ENCODE measurements at regions not wholly inside any gene's neighbourhood (a gene's known extent, or its start where the extent isn't known, plus 50 kb on each side); places are given as distances from the start of the nearest gene placed in this dataset.

- Histone ChIP-seq H3K4me3 (no peak overlapping the region), H3K36me3 (no peaks in the 10 kb centered on the region), H3K27me3 (ENCODE audit: low read depth) (no peaks in the 10 kb centered on the region), H3K27ac (replicated peaks) (no peak overlapping the region), H3K4me1 (no peaks in the 10 kb centered on the region), H3K9me3 (replicated peaks) (peaks cover 15% of the 10 kb centered on the region)
- DNase-seq, result no peak
- intact Hi-C loops (cut with micrococcal nuclease), result no loop called here
- no peak for TF ChIP-seq CTCF (IDR thresholded peaks at IDR 0.05; ENCODE audit: borderline replicate concordance)
These were observed 552.1 kb upstream of the CDH9 start for GRCh38 chr5:27590503-27590902.

- Histone ChIP-seq H3K27ac (replicated peaks) (no peak overlapping the region), H3K27me3 (ENCODE audit: low read depth) (no peaks in the 10 kb centered on the region), H3K4me1 (no peaks in the 10 kb centered on the region), H3K9me3 (replicated peaks) (no peaks in the 10 kb centered on the region), H3K4me3 (no peak overlapping the region), H3K36me3 (no peaks in the 10 kb centered on the region)
- intact Hi-C loops (cut with micrococcal nuclease), result no loop called here
- no peak for TF ChIP-seq CTCF (IDR thresholded peaks at IDR 0.05; ENCODE audit: borderline replicate concordance)
- no peak for DNase-seq
These were observed 539.9 kb upstream of the CDH9 start for GRCh38 chr5:27578279-27578678.

- TF ChIP-seq CTCF (IDR thresholded peaks at IDR 0.05; ENCODE audit: borderline replicate concordance), result no peak
- Histone ChIP-seq H3K36me3 (no peaks in the 10 kb centered on the region), H3K4me3 (no peak overlapping the region), H3K4me1 (no peaks in the 10 kb centered on the region), H3K27ac (replicated peaks) (no peak overlapping the region), H3K27me3 (ENCODE audit: low read depth) (no peaks in the 10 kb centered on the region), H3K9me3 (replicated peaks) (no peaks in the 10 kb centered on the region)
- no peak for DNase-seq
- intact Hi-C loops (cut with micrococcal nuclease), result no loop called here
These were observed 533.3 kb upstream of the CDH9 start for GRCh38 chr5:27571681-27572080.

GRCh38 chr5:27568811-27569210 is 530.4 kb upstream of the CDH9 start:
- no peak for DNase-seq
- H3K27ac ChIP-seq (replicated peaks), result no peak overlapping the region
- H3K4me1 ChIP-seq, result no peaks in the 10 kb centered on the region
- intact Hi-C loops (cut with micrococcal nuclease), result no loop called here
- no peaks in the 10 kb centered on the region for H3K36me3 ChIP-seq
- H3K4me3 ChIP-seq, result no peak overlapping the region
- no peak for TF ChIP-seq CTCF (IDR thresholded peaks at IDR 0.05; ENCODE audit: borderline replicate concordance)
- H3K9me3 ChIP-seq (replicated peaks), result no peaks in the 10 kb centered on the region
- no peaks in the 10 kb centered on the region for H3K27me3 ChIP-seq (ENCODE audit: low read depth)

GRCh38 chr5:27561408-27561807 is 523.0 kb upstream of the CDH9 start:
- H3K9me3 ChIP-seq (replicated peaks), result no peaks in the 10 kb centered on the region
- no peak overlapping the region for H3K4me3 ChIP-seq
- intact Hi-C loops (cut with micrococcal nuclease), result no loop called here
- TF ChIP-seq CTCF (IDR thresholded peaks at IDR 0.05; ENCODE audit: borderline replicate concordance), result no peak
- no peak for DNase-seq
- no peak overlapping the region for H3K27ac ChIP-seq (replicated peaks)
- no peaks in the 10 kb centered on the region for H3K36me3 ChIP-seq
- H3K27me3 ChIP-seq (ENCODE audit: low read depth), result no peaks in the 10 kb centered on the region
- H3K4me1 ChIP-seq, result no peaks in the 10 kb centered on the region

- TF ChIP-seq CTCF (IDR thresholded peaks at IDR 0.05; ENCODE audit: borderline replicate concordance), result no peak
- no peaks in the 10 kb centered on the region for H3K27me3 ChIP-seq (ENCODE audit: low read depth)
- no peak overlapping the region for H3K27ac ChIP-seq (replicated peaks)
- H3K4me1 ChIP-seq, result no peaks in the 10 kb centered on the region
- DNase-seq, result no peak
- no peaks in the 10 kb centered on the region for H3K36me3 ChIP-seq
- peaks cover 3% of the 10 kb centered on the region for H3K9me3 ChIP-seq (replicated peaks)
- intact Hi-C loops (cut with micrococcal nuclease), result no loop called here
- no peak overlapping the region for H3K4me3 ChIP-seq
These were observed 510.1 kb upstream of the CDH9 start for GRCh38 chr5:27548484-27548883.

Measured in left ventricle myocardium inferior (tissue), 1 donor.